Osteoblast (primary cell): ENCODE measurements at regions not wholly inside any gene's neighbourhood (a gene's known extent, or its start where the extent isn't known, plus 50 kb on each side); places are given as distances from the start of the nearest gene placed in this dataset.

Source experiments
- DNase-seq: peaks from one replicate; pipeline ENCODE4 v3.0.0; 2011; ENCODE audit warnings: low spot score, mixed read lengths; ENCODE audit not compliant: insufficient read length; ENCODE audit errors: missing footprints
- H2AFZ ChIP-seq: 2 replicates; pipeline ENCODE4 v1.6.0; 2011; ENCODE audit warnings: mild to moderate bottlenecking, low read length
- H3K27ac ChIP-seq: 2 replicates; pipeline ENCODE4 v1.5.1; 2011; ENCODE audit warnings: mild to moderate bottlenecking, low read depth, low read length, moderate library complexity
- H3K27me3 ChIP-seq: 2 replicates; pipeline ENCODE4 v1.6.0; 2012; ENCODE audit warnings: mild to moderate bottlenecking, control low read depth, inconsistent platforms, low read length, moderate library complexity; ENCODE audit not compliant: insufficient read depth
- H3K36me3 ChIP-seq: 2 replicates; pipeline ENCODE4 v1.5.1; 2011; ENCODE audit warnings: mild to moderate bottlenecking, low read length, control low read depth, moderate library complexity; ENCODE audit not compliant: insufficient read depth
- H3K4me1 ChIP-seq: 2 replicates; pipeline ENCODE4 v1.5.1; 2011; ENCODE audit warnings: mild to moderate bottlenecking, low read length, control low read depth, moderate library complexity; ENCODE audit not compliant: insufficient read depth
- H3K4me2 ChIP-seq: 2 replicates; pipeline ENCODE4 v1.6.0; 2011; ENCODE audit warnings: mild to moderate bottlenecking, low read length; ENCODE audit not compliant: insufficient read depth
- H3K4me3 ChIP-seq: fragments of 200-600 bp; sonication (generic); 3 replicates; pipeline ENCODE4 v1.5.1; 2012; ENCODE audit warnings: mild to moderate bottlenecking, low read length, inconsistent platforms; ENCODE audit not compliant: insufficient read depth
- H3K79me2 ChIP-seq: 2 replicates; pipeline ENCODE4 v1.6.0; 2012; ENCODE audit warnings: mild to moderate bottlenecking, low read length, control low read depth, inconsistent platforms; ENCODE audit not compliant: insufficient read depth
- H3K9me3 ChIP-seq: 2 replicates; pipeline ENCODE4 v1.5.1; 2011; ENCODE audit warnings: low read depth, low read length, control low read depth
- H4K20me1 ChIP-seq: 2 replicates; pipeline ENCODE4 v1.6.0; 2012; ENCODE audit warnings: mild to moderate bottlenecking, low read length, control low read depth; ENCODE audit not compliant: insufficient read depth
- CTCF ChIP-seq: IDR thresholded peaks from 2 replicates; pipeline ENCODE4 v1.5.1; 2011; ENCODE audit warnings: mild to moderate bottlenecking, low read depth, low read length, moderate library complexity; ENCODE audit errors: extremely low read depth

- TF ChIP-seq CTCF = no peak
- Histone ChIP-seq H3K4me2 (no peak overlapping the region), H3K9me3 (no peaks in the 10 kb centered on the region)
These were observed 267.2 kb downstream of the TMEM114 start for GRCh38 chr16:8323153-8323552.

GRCh38 chr16:8320131-8320530 lies 270.2 kb downstream of the TMEM114 start:
- Histone ChIP-seq H3K9me3 (no peaks in the 10 kb centered on the region), H3K4me2 (no peak overlapping the region), H3K79me2 (no peaks in the 10 kb centered on the region), H2AFZ (no peak overlapping the region), H3K36me3 (no peaks in the 10 kb centered on the region), H3K27ac (no peak overlapping the region), H4K20me1 (no peaks in the 10 kb centered on the region), H3K4me1 (no peaks in the 10 kb centered on the region), H3K27me3 (no peaks in the 10 kb centered on the region), H3K4me3 (no peak overlapping the region)
- TF ChIP-seq CTCF = no peak
- DNase-seq = no peak

More at GRCh38 chr16:8323153-8323552, 267.2 kb downstream of the TMEM114 start:
- no peak overlapping the region for H3K27ac ChIP-seq
- H2AFZ ChIP-seq = no peak overlapping the region
- no peaks in the 10 kb centered on the region for H3K79me2 ChIP-seq
- H4K20me1 ChIP-seq = no peaks in the 10 kb centered on the region
- no peaks in the 10 kb centered on the region for H3K36me3 ChIP-seq
- DNase-seq = no peak
- no peaks in the 10 kb centered on the region for H3K27me3 ChIP-seq
- no peaks in the 10 kb centered on the region for H3K4me1 ChIP-seq
- H3K4me3 ChIP-seq = no peak overlapping the region

- H3K4me2 ChIP-seq = no peak overlapping the region
- TF ChIP-seq CTCF = no peak
- no peak for DNase-seq
- H2AFZ ChIP-seq = no peak overlapping the region
- no peaks in the 10 kb centered on the region for H3K36me3 ChIP-seq
- no peaks in the 10 kb centered on the region for H3K4me1 ChIP-seq
- H4K20me1 ChIP-seq = no peaks in the 10 kb centered on the region
- no peak overlapping the region for H3K27ac ChIP-seq
- no peaks in the 10 kb centered on the region for H3K79me2 ChIP-seq
- H3K4me3 ChIP-seq = no peak overlapping the region
- no peaks in the 10 kb centered on the region for H3K27me3 ChIP-seq
- H3K9me3 ChIP-seq = peaks cover 2% of the 10 kb centered on the region
These were observed 279.5 kb downstream of the TMEM114 start for GRCh38 chr16:8310816-8311215.

GRCh38 chr16:8310323-8310722 lies 280.0 kb downstream of the TMEM114 start:
- Histone ChIP-seq H3K27me3 (no peaks in the 10 kb centered on the region), H3K4me2 (no peak overlapping the region), H2AFZ (no peak overlapping the region), H3K9me3 (peaks cover 2% of the 10 kb centered on the region), H3K27ac (no peak overlapping the region), H3K4me3 (no peak overlapping the region), H3K4me1 (no peaks in the 10 kb centered on the region), H3K36me3 (no peaks in the 10 kb centered on the region), H4K20me1 (no peaks in the 10 kb centered on the region), H3K79me2 (no peaks in the 10 kb centered on the region)
- no peak for DNase-seq
- TF ChIP-seq CTCF = no peak
